ENCODE measurements at regions not wholly inside any gene's neighbourhood (a gene's known extent, or its start where the extent isn't known, plus 50 kb on each side); places are given as distances from the start of the nearest gene placed in this dataset.

DNA sequence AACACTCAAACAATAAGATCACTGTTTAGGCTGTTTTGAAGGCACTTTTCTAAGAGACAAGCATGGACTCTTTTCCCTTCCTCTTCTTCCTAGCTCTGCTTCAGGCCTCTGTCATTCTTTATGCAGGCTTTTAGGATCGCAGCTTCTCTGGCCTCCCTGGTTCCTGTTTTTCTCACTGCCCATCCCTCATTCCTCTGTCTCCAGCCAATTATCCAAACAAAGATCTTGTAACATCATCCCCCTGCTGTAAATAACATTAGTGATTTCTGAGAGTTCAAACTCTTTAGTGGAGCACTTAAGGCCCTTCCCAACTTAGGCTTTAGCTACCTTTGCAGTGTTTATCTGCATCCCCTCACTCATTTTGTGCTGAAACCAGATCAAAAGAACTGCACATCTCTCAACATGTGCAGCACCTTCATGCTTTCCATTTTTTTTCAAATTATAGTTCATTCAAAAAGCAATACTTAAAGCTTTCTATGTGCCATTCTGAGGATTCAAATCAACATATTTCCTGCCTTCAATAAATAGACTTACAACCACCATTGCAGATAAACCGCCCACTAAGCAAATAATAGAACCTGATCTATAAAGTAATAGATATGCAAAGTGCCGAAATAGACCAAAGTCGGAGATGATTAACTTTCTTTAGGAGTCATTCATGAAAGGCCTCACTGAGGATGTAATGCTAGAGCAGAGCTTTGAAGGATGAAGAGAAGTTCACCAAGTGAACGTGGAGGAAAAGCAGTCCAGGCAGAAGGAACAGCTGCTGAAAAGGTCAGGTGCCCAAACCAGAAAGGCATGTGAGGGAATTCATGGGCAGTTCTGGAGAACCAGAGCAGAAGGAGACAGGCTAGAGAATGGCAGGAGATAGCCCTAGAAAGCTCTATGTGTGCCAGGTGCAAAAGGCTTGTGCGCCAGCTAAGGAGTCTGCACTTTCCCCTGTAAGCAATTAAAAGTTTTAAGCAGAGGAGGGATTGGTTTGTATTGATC, 95.8 kb upstream of the ZNF366 start:
- CTCF ChIA-PET: interaction anchor here (1.1 to 6.2 kb wide), 2 partner anchors 7 to 237 kb away, joined by 3 to 42 read pairs; no protein-coding TSS in a partner anchor
- DNase-seq (ENCODE audit: low read depth, low spot score): no peak
- POLR2A ChIA-PET: interaction anchor here (0.5 to 0.9 kb wide), 3 partner anchors 46 to 214 kb away, joined by 3 to 4 read pairs (median 3); no protein-coding TSS in a partner anchor
- TF ChIP-seq, protein P1, sequence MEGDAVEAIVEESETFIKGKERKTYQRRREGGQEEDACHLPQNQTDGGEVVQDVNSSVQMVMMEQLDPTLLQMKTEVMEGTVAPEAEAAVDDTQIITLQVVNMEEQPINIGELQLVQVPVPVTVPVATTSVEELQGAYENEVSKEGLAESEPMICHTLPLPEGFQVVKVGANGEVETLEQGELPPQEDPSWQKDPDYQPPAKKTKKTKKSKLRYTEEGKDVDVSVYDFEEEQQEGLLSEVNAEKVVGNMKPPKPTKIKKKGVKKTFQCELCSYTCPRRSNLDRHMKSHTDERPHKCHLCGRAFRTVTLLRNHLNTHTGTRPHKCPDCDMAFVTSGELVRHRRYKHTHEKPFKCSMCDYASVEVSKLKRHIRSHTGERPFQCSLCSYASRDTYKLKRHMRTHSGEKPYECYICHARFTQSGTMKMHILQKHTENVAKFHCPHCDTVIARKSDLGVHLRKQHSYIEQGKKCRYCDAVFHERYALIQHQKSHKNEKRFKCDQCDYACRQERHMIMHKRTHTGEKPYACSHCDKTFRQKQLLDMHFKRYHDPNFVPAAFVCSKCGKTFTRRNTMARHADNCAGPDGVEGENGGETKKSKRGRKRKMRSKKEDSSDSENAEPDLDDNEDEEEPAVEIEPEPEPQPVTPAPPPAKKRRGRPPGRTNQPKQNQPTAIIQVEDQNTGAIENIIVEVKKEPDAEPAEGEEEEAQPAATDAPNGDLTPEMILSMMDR (IDR thresholded peaks at IDR 0.05; ENCODE audit: low read depth, low read length): no peak
- Histone ChIP-seq H3K4me3 (ENCODE audit: low read depth, low read length) (no peak overlapping the region), H3K9me3 (ENCODE audit: control insufficient read depth, insufficient read depth, low read length) (0 out of 2 replicates have a peak, but pooled peaks cover 3% of the 10 kb centered on the region), H3K27ac (ENCODE audit: low read depth, low read length) (no peak overlapping the region), H3K27me3 (ENCODE audit: control insufficient read depth, insufficient read depth, low read length) (no peaks in the 10 kb centered on the region)

DNA sequence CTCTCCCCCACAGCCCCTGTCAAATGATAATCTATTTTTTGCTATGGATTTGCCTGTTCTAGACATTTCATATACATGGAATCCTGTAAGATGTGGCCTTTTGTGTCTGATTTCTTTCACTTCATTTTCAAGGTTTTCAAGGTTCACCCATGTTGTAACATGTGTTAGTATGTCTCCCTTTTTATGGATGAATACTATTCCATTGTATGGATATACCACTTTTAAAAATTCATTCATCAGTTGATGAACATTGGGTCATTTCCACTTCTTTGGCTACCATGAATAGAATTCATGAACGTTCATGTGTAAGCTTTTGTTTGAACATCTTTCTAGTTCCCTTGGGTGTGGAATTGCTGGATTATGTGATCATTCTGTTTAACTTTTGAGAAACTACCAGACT, 94.7 kb upstream of the ZNF366 start:
- no peak overlapping the region for H3K27ac ChIP-seq (ENCODE audit: low read depth, low read length)
- ChIA-PET POLR2A (interaction anchor here (0.9 kb wide), 1 partner anchor 215 kb away, joined by 3 read pairs; no protein-coding TSS in a partner anchor), CTCF (interaction anchor here (6.2 kb wide), 1 partner anchor 8 kb away, joined by 42 read pairs; no protein-coding TSS in a partner anchor)
- H3K9me3 ChIP-seq (ENCODE audit: control insufficient read depth, insufficient read depth, low read length): 0 out of 2 replicates have a peak, but pooled peaks cover 3% of the 10 kb centered on the region
- TF ChIP-seq, protein P1 (IDR thresholded peaks at IDR 0.05; ENCODE audit: low read depth, low read length): no peak
- DNase-seq (ENCODE audit: low read depth, low spot score): no peak
- H3K4me3 ChIP-seq (ENCODE audit: low read depth, low read length): no peak overlapping the region
- H3K27me3 ChIP-seq (ENCODE audit: control insufficient read depth, insufficient read depth, low read length): no peaks in the 10 kb centered on the region

DNA sequence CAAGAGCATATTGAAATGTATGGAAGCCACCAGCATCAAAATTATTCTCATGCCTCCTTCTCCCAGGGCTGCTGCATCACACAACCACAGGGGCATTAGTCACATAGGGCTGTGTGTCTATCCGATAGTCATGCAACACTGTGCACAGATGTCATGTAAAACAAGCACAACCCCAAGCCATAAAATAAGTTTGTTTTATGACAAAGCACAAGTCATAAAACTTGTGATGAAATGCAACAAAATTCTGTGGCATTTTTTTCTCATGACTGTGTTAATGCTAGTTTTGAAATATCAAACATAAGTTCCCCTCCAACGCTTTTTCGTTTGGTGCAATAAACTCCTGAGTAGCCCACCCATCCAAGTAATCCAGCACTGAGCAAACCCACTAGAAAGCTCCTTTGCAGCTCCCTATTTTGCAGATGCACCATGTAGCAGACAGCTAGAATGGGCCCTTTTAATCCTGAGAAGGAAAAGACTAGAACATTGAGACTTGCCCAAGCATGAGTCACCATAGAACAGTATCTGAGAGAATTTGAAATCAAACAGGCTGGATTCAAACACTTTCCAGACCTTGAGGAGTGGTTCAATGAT, 93.3 kb upstream of the ZNF366 start:
- H3K27me3 ChIP-seq (ENCODE audit: control insufficient read depth, insufficient read depth, low read length): no peaks in the 10 kb centered on the region
- H3K4me3 ChIP-seq (ENCODE audit: low read depth, low read length): no peak overlapping the region
- ChIA-PET POLR2A (interaction anchor here (0.6 kb wide), 1 partner anchor 234 kb away, joined by 3 read pairs; no protein-coding TSS in a partner anchor), CTCF (interaction anchor here (6.2 kb wide), 1 partner anchor 10 kb away, joined by 42 read pairs; no protein-coding TSS in a partner anchor)
- 0 out of 2 replicates have a peak, but pooled peaks cover 3% of the 10 kb centered on the region for H3K9me3 ChIP-seq (ENCODE audit: control insufficient read depth, insufficient read depth, low read length)
- DNase-seq (ENCODE audit: low read depth, low spot score): peak; percentile 44
- peak overlapping the region; percentile 89 for H3K27ac ChIP-seq (ENCODE audit: low read depth, low read length)
- TF ChIP-seq, protein P1 (IDR thresholded peaks at IDR 0.05; ENCODE audit: low read depth, low read length): no peak

DNA sequence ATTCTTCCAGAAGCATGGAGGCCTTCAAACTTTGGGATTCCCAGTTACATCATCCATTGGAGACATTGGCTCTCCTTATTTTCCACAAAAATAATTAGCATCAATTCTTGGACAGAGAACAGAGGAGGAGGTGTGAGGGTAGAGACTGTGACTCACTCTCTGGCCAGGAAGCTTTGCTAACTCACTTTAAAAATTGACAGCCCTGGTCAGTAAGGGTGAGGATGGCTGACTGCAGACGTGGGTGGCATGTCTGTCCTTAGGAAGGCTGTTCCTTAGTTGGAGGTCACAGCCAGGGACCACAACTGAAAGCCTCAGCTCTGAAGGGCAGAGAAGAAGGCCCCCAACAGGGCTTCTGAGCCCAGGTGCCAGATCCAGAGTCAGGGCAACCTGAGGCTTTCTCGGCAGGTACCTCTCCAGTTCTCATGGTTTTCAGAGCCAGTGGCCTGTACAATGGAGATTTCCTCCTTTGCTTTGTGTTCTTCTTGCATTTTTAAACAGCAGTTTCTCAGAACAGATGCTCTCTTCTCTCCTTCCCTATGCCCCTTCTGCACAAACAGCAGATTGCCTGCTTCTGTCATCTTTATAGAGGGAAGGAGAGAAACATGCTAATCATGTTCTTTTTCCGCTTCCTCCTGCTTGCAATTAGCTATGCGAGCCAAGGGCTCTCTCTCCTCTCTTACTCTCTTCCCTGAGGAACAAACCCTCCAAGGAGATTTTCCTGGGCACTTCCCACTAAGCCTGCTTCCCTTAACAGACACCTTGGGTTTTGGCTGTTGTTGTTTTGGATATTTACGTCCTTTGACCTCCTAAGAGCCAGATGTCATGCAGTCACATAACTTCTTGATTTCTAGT, 92.5 kb upstream of the ZNF366 start:
- Histone ChIP-seq H3K27ac (ENCODE audit: low read depth, low read length) (peak overlapping the region; percentile 89), H3K9me3 (ENCODE audit: control insufficient read depth, insufficient read depth, low read length) (0 out of 2 replicates have a peak, but pooled peaks cover 3% of the 10 kb centered on the region), H3K4me3 (ENCODE audit: low read depth, low read length) (no peak overlapping the region), H3K27me3 (ENCODE audit: control insufficient read depth, insufficient read depth, low read length) (no peaks in the 10 kb centered on the region)
- CTCF ChIA-PET: interaction anchor here (1.1 to 6.2 kb wide), 2 partner anchors 10 to 319 kb away, joined by 3 to 42 read pairs; no protein-coding TSS in a partner anchor
- DNase-seq (ENCODE audit: low read depth, low spot score): no peak
- TF ChIP-seq, protein P1 (IDR thresholded peaks at IDR 0.05; ENCODE audit: low read depth, low read length): no peak
- POLR2A ChIA-PET: interaction anchor here (0.6 kb wide), 1 partner anchor 233 kb away, joined by 3 read pairs; no protein-coding TSS in a partner anchor
